ENCODE measurements at regions not wholly inside any gene's neighbourhood (a gene's known extent, or its start where the extent isn't known, plus 50 kb on each side); places are given as distances from the start of the nearest gene placed in this dataset.

DNA sequence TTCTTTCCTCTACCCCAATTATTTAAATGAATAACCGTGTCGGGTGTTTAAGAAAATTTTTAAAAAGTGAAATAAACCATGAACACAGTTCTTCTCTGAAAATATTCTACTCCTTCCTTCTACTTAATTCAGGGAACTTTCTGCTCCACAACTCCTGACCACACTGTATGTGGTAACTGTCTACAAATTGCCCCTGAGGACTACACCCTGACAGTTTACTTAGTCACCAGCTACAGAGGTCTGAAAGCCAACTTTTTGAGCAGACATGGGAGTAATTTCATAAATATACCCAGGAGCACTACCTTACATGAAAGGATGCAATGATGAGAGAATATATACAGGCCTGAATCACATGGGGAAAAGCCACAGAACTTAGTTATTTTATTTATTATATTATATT is 523.2 kb upstream of the SORCS1 start:
- Mint-ChIP-seq H3K4me3 (no peak overlapping the region), H3K27me3 (no peaks in the 10 kb centered on the region), H3K36me3 (no peaks in the 10 kb centered on the region), H3K9me3 (peaks cover 0 to 39% (median 12%) of the 10 kb centered on the region in 8 donors), H3K4me1 (no peaks in the 10 kb centered on the region), H3K27ac (no peak overlapping the region)
- no peak overlapping the region for H3K4me3 ChIP-seq (ENCODE audit: low read length in 2 of 2)
- no peak overlapping the region for H3K27ac ChIP-seq (ENCODE audit: low read depth, low read length)
- POLR2A ChIA-PET (ENCODE audit: partially characterized antibody), result no interaction called here
- intact Hi-C loops (cut with micrococcal nuclease), result no loop called here
- no peaks in the 10 kb centered on the region for H3K27me3 ChIP-seq (ENCODE audit: insufficient read depth, low read length)
- DNase-seq, result no peak
- H3K4me1 ChIP-seq (ENCODE audit: insufficient read depth, low read length), result no peaks in the 10 kb centered on the region
- no peaks in the 10 kb centered on the region for H3K36me3 ChIP-seq (ENCODE audit: insufficient read depth, low read length)
- CTCF ChIA-PET (ENCODE audit: partially characterized antibody), result no interaction called here
- no peaks in the 10 kb centered on the region for H3K9me3 ChIP-seq (ENCODE audit: control insufficient read depth in 1 of 2, low read length in 2 of 2)

DNA sequence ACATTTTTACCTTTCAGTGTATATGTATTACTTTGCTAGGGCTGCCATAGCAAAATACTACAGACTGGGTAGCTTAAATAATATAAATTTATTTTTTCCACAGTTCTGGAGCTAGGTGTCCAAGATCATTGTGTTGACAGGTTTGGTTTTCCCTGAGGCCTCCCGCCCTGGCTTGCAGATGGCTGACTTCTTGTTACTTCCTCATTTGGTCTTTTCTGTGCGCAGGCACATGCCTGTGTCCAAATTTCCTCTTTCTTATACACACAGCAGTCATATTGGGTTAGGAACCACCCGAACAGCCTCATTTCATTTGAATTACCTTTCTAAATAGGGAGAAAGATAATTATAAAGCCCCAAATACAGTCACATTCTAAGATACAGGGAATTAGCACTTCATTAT is 521.6 kb upstream of the SORCS1 start:
- Histone ChIP-seq H3K27ac (ENCODE audit: low read depth, low read length) (no peak overlapping the region), H3K36me3 (ENCODE audit: insufficient read depth, low read length) (no peaks in the 10 kb centered on the region), H3K4me3 (ENCODE audit: low read length in 2 of 2) (no peak overlapping the region), H3K4me1 (ENCODE audit: insufficient read depth, low read length) (no peaks in the 10 kb centered on the region), H3K9me3 (ENCODE audit: control insufficient read depth in 1 of 2, low read length in 2 of 2) (no peaks in the 10 kb centered on the region), H3K27me3 (ENCODE audit: insufficient read depth, low read length) (no peaks in the 10 kb centered on the region)
- H3K27ac Mint-ChIP-seq, result no peak overlapping the region
- no peaks in the 10 kb centered on the region for H3K27me3 Mint-ChIP-seq
- intact Hi-C loops (cut with micrococcal nuclease), result no loop called here
- no peak overlapping the region for H3K4me3 Mint-ChIP-seq
- no peak for DNase-seq
- H3K9me3 Mint-ChIP-seq, result peaks cover 0 to 41% (median 14%) of the 10 kb centered on the region in 8 donors
- no peaks in the 10 kb centered on the region for H3K4me1 Mint-ChIP-seq
- CTCF ChIA-PET (ENCODE audit: partially characterized antibody), result no interaction called here
- POLR2A ChIA-PET (ENCODE audit: partially characterized antibody), result no interaction called here
- no peaks in the 10 kb centered on the region for H3K36me3 Mint-ChIP-seq

DNA sequence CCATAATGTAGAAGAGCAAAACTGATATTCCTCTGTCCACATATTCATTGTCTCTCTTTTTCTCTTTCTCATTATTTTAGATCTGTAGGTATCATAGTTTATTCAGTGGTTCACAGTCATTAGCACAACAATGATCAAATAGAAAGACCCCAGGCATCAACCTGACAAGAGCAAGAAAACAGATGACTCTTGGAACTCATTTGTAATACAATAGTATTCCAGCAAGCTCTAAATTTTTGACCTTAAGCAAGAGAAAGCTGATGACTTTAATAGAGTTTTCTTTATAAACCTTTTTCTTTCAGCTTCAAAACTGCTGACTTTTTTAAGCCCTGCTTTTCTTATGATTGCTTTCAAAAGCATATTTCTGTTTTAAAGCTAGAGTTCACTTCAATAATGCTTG is 507.5 kb upstream of the SORCS1 start:
- no peak overlapping the region for H3K4me3 Mint-ChIP-seq
- H3K4me1 ChIP-seq (ENCODE audit: insufficient read depth, low read length), result no peaks in the 10 kb centered on the region
- no peaks in the 10 kb centered on the region for H3K36me3 ChIP-seq (ENCODE audit: insufficient read depth, low read length)
- no peak overlapping the region for H3K4me3 ChIP-seq (ENCODE audit: low read length in 2 of 2)
- H3K9me3 Mint-ChIP-seq, result peaks cover 5 to 26% (median 13%) of the 10 kb centered on the region in 8 donors
- DNase-seq, result no peak
- POLR2A ChIA-PET (ENCODE audit: partially characterized antibody), result no interaction called here
- H3K4me1 Mint-ChIP-seq, result no peaks in the 10 kb centered on the region
- H3K27ac Mint-ChIP-seq, result no peak overlapping the region
- H3K36me3 Mint-ChIP-seq, result no peaks in the 10 kb centered on the region
- CTCF ChIA-PET (ENCODE audit: partially characterized antibody), result no interaction called here
- H3K9me3 ChIP-seq (ENCODE audit: control insufficient read depth in 1 of 2, low read length in 2 of 2), result peaks cover 0 to 5% of the 10 kb centered on the region in 2 donors
- no peak overlapping the region for H3K27ac ChIP-seq (ENCODE audit: low read depth, low read length)
- no peaks in the 10 kb centered on the region for H3K27me3 ChIP-seq (ENCODE audit: insufficient read depth, low read length)
- H3K27me3 Mint-ChIP-seq, result no peaks in the 10 kb centered on the region
- intact Hi-C loops (cut with micrococcal nuclease), result no loop called here

DNA sequence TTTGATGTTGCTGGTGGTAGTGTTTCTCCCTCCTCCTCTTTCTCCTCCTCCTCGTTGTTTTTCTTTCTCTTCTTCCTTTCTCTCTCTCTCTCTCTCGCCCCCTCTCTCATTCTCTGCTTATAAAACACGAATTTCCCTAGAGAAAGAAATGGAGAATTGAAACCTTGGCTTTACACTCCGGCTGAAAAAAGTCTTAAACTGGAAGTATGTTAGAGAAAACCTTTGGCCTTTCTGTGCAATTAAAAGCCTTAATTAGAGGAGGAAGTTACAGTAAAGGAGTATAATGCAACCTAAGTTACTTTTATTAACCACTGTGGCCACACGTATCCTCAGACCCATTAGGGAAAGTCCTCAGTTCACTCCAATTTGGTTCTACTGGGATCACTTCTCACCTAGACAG is 501.7 kb upstream of the SORCS1 start:
- Mint-ChIP-seq H3K27ac (no peak overlapping the region), H3K27me3 (no peaks in the 10 kb centered on the region), H3K4me3 (no peak overlapping the region), H3K36me3 (no peaks in the 10 kb centered on the region), H3K9me3 (peaks cover 4 to 31% (median 16%) of the 10 kb centered on the region in 8 donors), H3K4me1 (no peaks in the 10 kb centered on the region)
- Histone ChIP-seq H3K36me3 (ENCODE audit: insufficient read depth, low read length) (no peaks in the 10 kb centered on the region), H3K27me3 (ENCODE audit: insufficient read depth, low read length) (no peaks in the 10 kb centered on the region), H3K9me3 (ENCODE audit: control insufficient read depth in 1 of 2, low read length in 2 of 2) (no peaks in the 10 kb centered on the region), H3K4me3 (ENCODE audit: low read length in 2 of 2) (no peak overlapping the region), H3K27ac (ENCODE audit: low read depth, low read length) (no peak overlapping the region), H3K4me1 (ENCODE audit: insufficient read depth, low read length) (no peaks in the 10 kb centered on the region)
- CTCF ChIA-PET (ENCODE audit: partially characterized antibody), result no interaction called here
- POLR2A ChIA-PET (ENCODE audit: partially characterized antibody), result no interaction called here
- no peak for DNase-seq
- intact Hi-C loops (cut with micrococcal nuclease), result no loop called here

DNA sequence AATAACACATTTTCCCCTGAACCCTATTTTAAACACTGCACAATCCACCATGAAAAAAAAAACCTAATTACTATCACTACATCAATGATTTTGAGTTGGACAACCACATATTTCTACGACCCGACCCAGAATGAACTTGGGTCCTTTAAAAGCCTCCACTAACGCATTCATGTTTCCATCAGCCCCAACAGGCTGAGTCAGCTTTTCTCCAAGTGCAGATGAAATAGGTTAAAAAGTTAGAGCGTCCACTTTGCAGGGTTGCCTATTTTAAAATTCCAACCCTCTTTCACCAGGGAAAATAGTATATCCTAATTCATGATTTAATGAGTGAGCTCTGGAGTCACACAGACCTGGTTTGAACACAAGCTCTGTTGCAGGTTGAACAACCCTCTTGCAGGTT is 501.0 kb upstream of the SORCS1 start:
- H3K27ac ChIP-seq (ENCODE audit: low read depth, low read length), result no peak overlapping the region
- no peaks in the 10 kb centered on the region for H3K4me1 Mint-ChIP-seq
- H3K27ac Mint-ChIP-seq, result no peak overlapping the region
- no peaks in the 10 kb centered on the region for H3K27me3 Mint-ChIP-seq
- ChIA-PET POLR2A (ENCODE audit: partially characterized antibody) (no interaction called here), CTCF (ENCODE audit: partially characterized antibody) (no interaction called here)
- H3K4me3 ChIP-seq (ENCODE audit: low read length in 2 of 2), result no peak overlapping the region
- H3K27me3 ChIP-seq (ENCODE audit: insufficient read depth, low read length), result no peaks in the 10 kb centered on the region
- H3K36me3 ChIP-seq (ENCODE audit: insufficient read depth, low read length), result no peaks in the 10 kb centered on the region
- no peaks in the 10 kb centered on the region for H3K9me3 ChIP-seq (ENCODE audit: control insufficient read depth in 1 of 2, low read length in 2 of 2)
- H3K36me3 Mint-ChIP-seq, result no peaks in the 10 kb centered on the region
- no peak overlapping the region for H3K4me3 Mint-ChIP-seq
- intact Hi-C loops (cut with micrococcal nuclease), result no loop called here
- H3K9me3 Mint-ChIP-seq, result peaks cover 5 to 30% (median 16%) of the 10 kb centered on the region in 8 donors
- DNase-seq, result no peak
- no peaks in the 10 kb centered on the region for H3K4me1 ChIP-seq (ENCODE audit: insufficient read depth, low read length)

DNA sequence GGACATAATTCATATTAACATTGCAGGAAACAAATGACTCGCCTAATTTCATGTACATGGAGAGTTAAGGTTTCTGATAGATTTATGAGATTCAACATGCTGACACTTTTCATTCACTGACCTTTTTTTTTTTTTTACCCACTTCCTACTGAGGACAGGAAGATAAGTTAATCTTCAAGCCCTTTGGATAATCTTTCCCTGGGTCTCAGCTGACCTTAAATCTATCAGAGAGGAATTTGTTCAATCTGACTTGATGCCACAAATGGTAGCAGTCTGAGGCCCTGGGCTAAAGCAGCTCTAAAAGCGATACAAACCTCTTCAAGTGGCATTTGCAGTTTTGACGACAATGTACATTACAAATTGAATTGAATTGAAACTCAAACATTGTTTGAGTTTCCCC is 493.3 kb upstream of the SORCS1 start:
- intact Hi-C loops (cut with micrococcal nuclease), result no loop called here
- peaks cover 0 to 4% (median 0%) of the 10 kb centered on the region in 4 donors for H3K4me1 Mint-ChIP-seq
- H3K9me3 Mint-ChIP-seq, result peaks cover 3 to 36% (median 21%) of the 10 kb centered on the region in 8 donors
- H3K4me3 Mint-ChIP-seq, result no peak overlapping the region
- Histone ChIP-seq H3K27me3 (ENCODE audit: insufficient read depth, low read length) (no peaks in the 10 kb centered on the region), H3K27ac (ENCODE audit: low read depth, low read length) (no peak overlapping the region), H3K4me3 (ENCODE audit: low read length in 2 of 2) (no peak overlapping the region), H3K4me1 (ENCODE audit: insufficient read depth, low read length) (no peaks in the 10 kb centered on the region), H3K9me3 (ENCODE audit: control insufficient read depth in 1 of 2, low read length in 2 of 2) (no peaks in the 10 kb centered on the region), H3K36me3 (ENCODE audit: insufficient read depth, low read length) (no peaks in the 10 kb centered on the region)
- H3K27me3 Mint-ChIP-seq, result no peaks in the 10 kb centered on the region
- POLR2A ChIA-PET (ENCODE audit: partially characterized antibody), result no interaction called here
- H3K27ac Mint-ChIP-seq, result no peak overlapping the region
- H3K36me3 Mint-ChIP-seq, result peaks cover 0 to 3% of the 10 kb centered on the region in 2 donors
- DNase-seq, result no peak
- CTCF ChIA-PET (ENCODE audit: partially characterized antibody), result interaction anchor here (0.8 kb wide), 1 partner anchor 22 kb away, joined by 3 read pairs; no protein-coding TSS in a partner anchor

DNA sequence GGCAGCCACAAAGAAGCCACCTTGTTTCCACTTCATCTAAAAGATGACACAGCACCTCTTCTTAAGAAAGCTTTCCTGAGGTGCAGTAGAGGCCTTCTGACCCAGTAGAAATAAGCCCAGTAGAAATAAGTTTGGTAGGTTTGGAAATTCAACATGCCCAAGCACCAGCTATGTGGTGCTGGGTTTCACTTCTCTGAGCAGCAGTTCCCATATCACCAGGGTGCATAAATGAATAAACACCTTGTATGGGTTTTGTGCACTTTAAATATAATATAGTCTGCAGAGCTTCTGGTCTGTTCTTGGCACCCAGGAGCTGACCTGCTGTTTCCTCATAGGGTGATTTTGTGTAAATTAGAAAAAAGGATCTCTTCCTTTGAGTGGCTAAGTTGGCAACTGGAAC is 492.4 kb upstream of the SORCS1 start:
- CTCF ChIA-PET (ENCODE audit: partially characterized antibody), result interaction anchor here (0.8 kb wide), 1 partner anchor 21 kb away, joined by 3 read pairs; no protein-coding TSS in a partner anchor
- intact Hi-C loops (cut with micrococcal nuclease), result no loop called here

DNA sequence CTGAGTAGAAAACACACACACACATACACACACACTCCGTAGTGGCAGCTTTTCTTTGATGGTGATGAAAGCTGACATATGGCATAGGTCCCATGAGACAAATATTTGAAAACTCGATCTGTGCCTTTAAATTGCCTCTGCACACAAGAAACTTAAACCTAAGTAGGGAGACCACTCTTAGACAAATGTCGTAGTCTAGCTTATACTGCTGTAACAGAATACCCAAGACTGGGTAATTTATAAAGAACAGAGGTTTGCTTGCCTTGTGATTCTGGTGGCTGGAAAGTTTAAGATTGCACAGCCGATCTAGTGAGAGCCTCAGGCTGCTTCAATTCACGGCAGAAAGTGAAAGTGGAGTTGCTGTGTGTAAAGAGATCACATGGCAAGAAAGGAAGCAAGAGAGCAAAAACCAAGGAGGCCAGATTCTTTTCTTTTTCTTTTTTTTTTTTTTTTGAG is 489.4 kb upstream of the SORCS1 start:
- Histone ChIP-seq H3K4me3 (ENCODE audit: low read length in 2 of 2) (no peak overlapping the region), H3K36me3 (ENCODE audit: insufficient read depth, low read length) (no peaks in the 10 kb centered on the region), H3K4me1 (ENCODE audit: insufficient read depth, low read length) (no peaks in the 10 kb centered on the region), H3K27me3 (ENCODE audit: insufficient read depth, low read length) (no peaks in the 10 kb centered on the region), H3K27ac (ENCODE audit: low read depth, low read length) (no peak overlapping the region), H3K9me3 (ENCODE audit: control insufficient read depth in 1 of 2, low read length in 2 of 2) (no peaks in the 10 kb centered on the region)
- Mint-ChIP-seq H3K27ac (no peak overlapping the region), H3K27me3 (no peaks in the 10 kb centered on the region), H3K9me3 (peaks cover 0 to 25% (median 21%) of the 10 kb centered on the region in 8 donors), H3K36me3 (peaks cover 0 to 3% of the 10 kb centered on the region in 2 donors), H3K4me3 (peak overlapping the region in 2 of 8 donors; percentile 30 to 51), H3K4me1 (peaks cover 0 to 4% (median 0%) of the 10 kb centered on the region in 4 donors)
- intact Hi-C loops (cut with micrococcal nuclease), result no loop called here
- POLR2A ChIA-PET (ENCODE audit: partially characterized antibody), result no interaction called here
- DNase-seq, result no peak
- CTCF ChIA-PET (ENCODE audit: partially characterized antibody), result no interaction called here

More for the DNA sequence above, 492.4 kb upstream of the SORCS1 start:
- Mint-ChIP-seq H3K4me3 (no peak overlapping the region), H3K27me3 (no peaks in the 10 kb centered on the region), H3K36me3 (peaks cover 0 to 3% of the 10 kb centered on the region in 2 donors), H3K4me1 (peaks cover 0 to 4% (median 0%) of the 10 kb centered on the region in 4 donors), H3K27ac (no peak overlapping the region), H3K9me3 (peaks cover 3 to 35% (median 21%) of the 10 kb centered on the region in 8 donors)
- no peak overlapping the region for H3K27ac ChIP-seq (ENCODE audit: low read depth, low read length)
- H3K4me1 ChIP-seq (ENCODE audit: insufficient read depth, low read length), result no peaks in the 10 kb centered on the region
- H3K27me3 ChIP-seq (ENCODE audit: insufficient read depth, low read length), result no peaks in the 10 kb centered on the region
- no peaks in the 10 kb centered on the region for H3K36me3 ChIP-seq (ENCODE audit: insufficient read depth, low read length)
- POLR2A ChIA-PET (ENCODE audit: partially characterized antibody), result no interaction called here
- no peak for DNase-seq
- no peaks in the 10 kb centered on the region for H3K9me3 ChIP-seq (ENCODE audit: control insufficient read depth in 1 of 2, low read length in 2 of 2)
- no peak overlapping the region for H3K4me3 ChIP-seq (ENCODE audit: low read length in 2 of 2)
